Right atrium auricular region (tissue), 2 donors: ENCODE measurements at regions not wholly inside any gene's neighbourhood (a gene's known extent, or its start where the extent isn't known, plus 50 kb on each side); places are given as distances from the start of the nearest gene placed in this dataset.

ENCODE experiments used
- DNase-seq: peaks from one replicate; pipeline ENCODE4 v3.0.0-alpha.2; 2019; ENCODE audit warnings: low spot score
- H3K27ac ChIP-seq, 2 donors: fragments of 200-600 bp; sonication (generic); 1 replicate in 1 of 2; 2 replicates in 1 of 2; pipeline ENCODE4 v1.5.1; 2016 to 2019
- H3K27me3 ChIP-seq, 2 donors: fragments of 200-600 bp; sonication (generic); one replicate each; pipeline versions ENCODE4 v1.5.1 to v1.6.0; 2017 to 2019
- H3K36me3 ChIP-seq: fragments of 200-600 bp; sonication (generic); one replicate; pipeline ENCODE4 v1.5.1; 2016
- H3K4me1 ChIP-seq, 2 donors: fragments of 200-600 bp; sonication (generic); one replicate each; pipeline versions ENCODE4 v1.5.1 to v1.6.0; 2017 to 2019
- H3K4me3 ChIP-seq, 2 donors: fragments of 200-600 bp; sonication (generic); 1 replicate in 1 of 2; 2 replicates in 1 of 2; pipeline ENCODE4 v1.5.1; 2017 to 2019; ENCODE audit warnings: mild to moderate bottlenecking in 1 of 2, moderate library complexity in 1 of 2
- H3K9me3 ChIP-seq, 2 donors: fragments of 200-600 bp; sonication (generic); one replicate each; pipeline ENCODE4 v1.5.1; 2019
- TF ChIP-seq, protein P1 (sequence below), 2 donors: fragments of 200-600 bp; sonication (generic); IDR thresholded peaks; one replicate each; pipeline ENCODE4 v1.5.1; 2019; ENCODE audit warnings: antibody characterized with exemption in 2 of 2

DNA sequence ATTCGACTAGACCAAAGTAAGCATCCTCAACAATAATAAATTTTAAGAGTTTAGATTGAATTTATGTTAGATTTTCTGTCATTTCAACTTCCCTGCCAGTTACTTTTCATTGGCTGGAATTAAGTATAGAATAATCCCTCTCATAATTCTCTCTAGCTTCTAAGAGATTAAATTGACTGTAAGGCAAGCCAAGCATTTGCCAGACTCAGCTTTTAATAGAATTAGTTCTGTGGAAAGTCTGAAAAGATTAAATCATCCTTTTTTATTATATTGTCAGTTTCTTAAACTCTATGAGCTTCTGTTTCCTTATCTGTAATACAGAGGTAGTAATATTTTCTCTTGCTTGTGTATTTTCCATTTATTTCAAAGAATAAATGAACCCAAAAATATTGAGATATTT, 77.9 kb upstream of the ZNF804A start:
- H3K36me3 ChIP-seq = no peaks in the 10 kb centered on the region
- no peaks in the 10 kb centered on the region for H3K4me1 ChIP-seq
- H3K27ac ChIP-seq = no peak overlapping the region
- DNase-seq = no peak
- H3K27me3 ChIP-seq = no peaks in the 10 kb centered on the region
- TF ChIP-seq, protein P1, sequence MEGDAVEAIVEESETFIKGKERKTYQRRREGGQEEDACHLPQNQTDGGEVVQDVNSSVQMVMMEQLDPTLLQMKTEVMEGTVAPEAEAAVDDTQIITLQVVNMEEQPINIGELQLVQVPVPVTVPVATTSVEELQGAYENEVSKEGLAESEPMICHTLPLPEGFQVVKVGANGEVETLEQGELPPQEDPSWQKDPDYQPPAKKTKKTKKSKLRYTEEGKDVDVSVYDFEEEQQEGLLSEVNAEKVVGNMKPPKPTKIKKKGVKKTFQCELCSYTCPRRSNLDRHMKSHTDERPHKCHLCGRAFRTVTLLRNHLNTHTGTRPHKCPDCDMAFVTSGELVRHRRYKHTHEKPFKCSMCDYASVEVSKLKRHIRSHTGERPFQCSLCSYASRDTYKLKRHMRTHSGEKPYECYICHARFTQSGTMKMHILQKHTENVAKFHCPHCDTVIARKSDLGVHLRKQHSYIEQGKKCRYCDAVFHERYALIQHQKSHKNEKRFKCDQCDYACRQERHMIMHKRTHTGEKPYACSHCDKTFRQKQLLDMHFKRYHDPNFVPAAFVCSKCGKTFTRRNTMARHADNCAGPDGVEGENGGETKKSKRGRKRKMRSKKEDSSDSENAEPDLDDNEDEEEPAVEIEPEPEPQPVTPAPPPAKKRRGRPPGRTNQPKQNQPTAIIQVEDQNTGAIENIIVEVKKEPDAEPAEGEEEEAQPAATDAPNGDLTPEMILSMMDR (IDR thresholded peaks at IDR 0.05) = no peak
- H3K4me3 ChIP-seq = no peak overlapping the region
- peaks cover 0 to 4% of the 10 kb centered on the region in 2 donors for H3K9me3 ChIP-seq

DNA sequence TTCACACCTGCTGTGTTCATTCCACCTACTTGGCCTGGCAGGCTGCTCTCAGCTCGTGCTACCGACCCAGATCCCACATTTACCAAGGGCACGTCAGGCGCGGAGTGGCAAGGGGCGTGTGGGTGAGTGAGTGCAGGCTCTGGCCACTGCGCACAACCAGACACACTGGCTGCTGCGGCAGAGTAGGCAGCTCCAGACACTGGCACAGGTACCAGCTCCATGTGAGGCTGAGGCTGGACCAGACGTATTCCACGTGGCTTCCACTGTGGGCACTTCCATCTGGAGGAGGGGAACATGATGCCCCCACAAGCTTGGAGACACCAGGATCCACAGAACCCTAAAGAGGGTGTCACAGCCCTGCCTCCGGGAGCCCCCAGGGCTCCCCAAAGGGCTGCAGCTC, 74.6 kb upstream of the ZNF804A start:
- TF ChIP-seq, protein P1 (IDR thresholded peaks at IDR 0.05) = no peak
- Histone ChIP-seq H3K27me3 (no peaks in the 10 kb centered on the region), H3K4me1 (no peaks in the 10 kb centered on the region), H3K9me3 (peaks cover 10 to 19% of the 10 kb centered on the region in 2 donors), H3K27ac (no peak overlapping the region), H3K36me3 (no peaks in the 10 kb centered on the region), H3K4me3 (no peak overlapping the region)
- DNase-seq = no peak

DNA sequence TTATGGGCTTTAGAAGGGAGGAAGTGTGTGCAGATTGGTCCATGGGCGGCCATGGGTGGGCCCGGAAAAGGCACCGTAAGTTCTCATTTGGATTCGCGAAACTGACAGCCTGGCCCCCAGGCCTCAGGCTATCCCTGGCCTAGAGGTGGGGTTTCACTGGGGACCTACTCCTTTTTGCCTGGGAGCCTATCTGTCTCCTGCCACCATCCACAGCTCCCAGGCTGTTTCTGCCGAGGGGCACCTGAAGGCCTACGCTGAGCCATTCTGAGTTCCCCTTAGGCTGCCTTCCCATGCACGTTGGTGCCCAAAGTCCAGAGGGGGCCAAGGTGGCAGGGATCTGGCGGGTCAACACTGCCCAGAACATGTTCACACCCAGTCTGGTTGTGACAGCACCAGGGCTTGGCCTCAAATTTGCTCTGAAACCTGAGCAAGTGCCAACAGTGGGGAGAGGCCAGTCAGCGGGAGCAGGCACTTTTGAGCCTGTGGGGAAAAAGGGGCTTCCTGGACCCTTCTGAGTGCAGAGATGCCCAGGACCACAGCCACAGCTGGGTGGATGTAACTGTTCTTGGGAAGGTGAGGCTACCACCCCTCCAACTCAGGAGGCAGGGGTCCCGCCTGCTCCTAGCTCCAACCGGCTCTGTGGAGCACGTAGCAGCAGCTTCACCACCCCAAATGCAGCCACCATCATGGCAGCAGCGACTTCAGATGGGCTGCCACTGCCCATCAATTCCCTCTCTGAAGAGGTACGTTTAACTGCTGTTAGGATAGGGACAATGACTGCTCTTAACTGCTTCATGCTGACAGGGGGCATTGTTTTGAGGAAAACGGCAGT, 73.6 kb upstream of the ZNF804A start:
- H3K4me3 ChIP-seq = no peak overlapping the region
- TF ChIP-seq, protein P1 (IDR thresholded peaks at IDR 0.05) = no peak
- no peaks in the 10 kb centered on the region for H3K27me3 ChIP-seq
- peaks cover 10 to 26% of the 10 kb centered on the region in 2 donors for H3K9me3 ChIP-seq
- no peaks in the 10 kb centered on the region for H3K4me1 ChIP-seq
- H3K27ac ChIP-seq = no peak overlapping the region
- no peaks in the 10 kb centered on the region for H3K36me3 ChIP-seq
- no peak for DNase-seq

DNA sequence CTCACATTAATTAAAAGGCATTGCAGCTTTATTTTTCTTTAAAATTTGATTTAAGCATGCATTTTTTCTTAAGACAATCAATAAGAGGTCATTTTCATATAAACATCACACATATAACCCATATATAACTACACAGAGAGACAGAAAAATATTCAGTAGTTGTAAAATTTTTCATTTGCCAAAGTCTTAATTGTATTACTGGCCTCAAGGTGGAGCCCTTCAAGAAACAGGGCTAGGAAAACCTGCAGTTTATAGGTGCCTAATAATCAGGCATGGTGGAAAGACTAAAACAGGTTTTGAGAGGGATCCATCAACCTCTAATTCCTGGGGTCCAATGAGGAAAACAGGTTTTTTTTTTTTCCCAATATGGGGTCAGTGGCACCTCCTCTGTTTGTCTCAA, 71.3 kb upstream of the ZNF804A start:
- no peak for DNase-seq
- Histone ChIP-seq H3K27me3 (no peaks in the 10 kb centered on the region), H3K4me1 (no peaks in the 10 kb centered on the region), H3K36me3 (no peaks in the 10 kb centered on the region), H3K9me3 (peaks cover 10 to 26% of the 10 kb centered on the region in 2 donors), H3K27ac (no peak overlapping the region), H3K4me3 (no peak overlapping the region)
- TF ChIP-seq, protein P1 (IDR thresholded peaks at IDR 0.05) = no peak

DNA sequence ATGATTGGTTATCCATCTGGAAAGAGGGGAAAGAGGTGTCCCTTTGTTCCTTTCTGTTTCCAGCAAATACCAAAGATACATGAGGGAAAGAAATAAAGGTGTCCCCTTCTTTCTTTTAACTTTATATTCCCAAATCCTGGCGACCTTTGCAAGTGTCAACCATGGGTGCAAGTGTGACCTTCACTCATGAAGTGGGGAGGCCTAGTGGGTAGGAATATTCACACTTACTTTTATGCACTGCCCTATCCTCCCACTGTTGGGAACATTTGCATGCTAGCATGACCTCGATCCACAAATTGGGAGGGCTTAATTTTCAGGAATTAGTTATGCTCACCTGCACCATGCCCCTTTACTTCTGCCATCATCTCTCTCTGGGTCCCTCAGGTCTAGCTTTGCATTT, 70.2 kb upstream of the ZNF804A start:
- DNase-seq = no peak
- no peak overlapping the region for H3K27ac ChIP-seq
- H3K4me1 ChIP-seq = no peaks in the 10 kb centered on the region
- peaks cover 10 to 26% of the 10 kb centered on the region in 2 donors for H3K9me3 ChIP-seq
- no peaks in the 10 kb centered on the region for H3K36me3 ChIP-seq
- no peak overlapping the region for H3K4me3 ChIP-seq
- TF ChIP-seq, protein P1 (IDR thresholded peaks at IDR 0.05) = no peak
- no peaks in the 10 kb centered on the region for H3K27me3 ChIP-seq

DNA sequence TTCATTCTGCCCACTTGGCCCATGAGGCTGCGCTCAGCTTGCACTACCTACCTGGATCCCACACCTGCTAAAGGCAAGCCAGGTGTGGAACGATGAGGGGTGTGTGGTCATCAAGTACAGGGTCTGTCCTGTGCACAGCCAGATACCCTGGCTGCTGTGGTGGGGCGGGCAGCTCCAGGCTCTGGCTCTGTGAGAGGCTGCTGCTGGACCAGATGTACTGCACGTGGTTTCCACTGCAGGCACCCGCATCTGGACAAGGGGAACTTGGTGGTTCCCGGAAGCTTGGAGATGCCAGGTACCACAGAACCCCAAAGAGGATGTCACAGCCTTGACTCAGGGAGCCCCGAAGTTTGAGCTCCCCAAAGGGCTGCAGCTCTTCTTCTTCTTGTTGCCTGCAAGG, 68.1 kb upstream of the ZNF804A start:
- TF ChIP-seq, protein P1 (IDR thresholded peaks at IDR 0.05) = no peak
- Histone ChIP-seq H3K27ac (no peak overlapping the region), H3K4me1 (no peaks in the 10 kb centered on the region), H3K4me3 (no peak overlapping the region), H3K36me3 (no peaks in the 10 kb centered on the region), H3K9me3 (peaks cover 10 to 26% of the 10 kb centered on the region in 2 donors), H3K27me3 (no peaks in the 10 kb centered on the region)
- no peak for DNase-seq
